GM21786 (cell line): ENCODE measurements at regions not wholly inside any gene's neighbourhood (a gene's known extent, or its start where the extent isn't known, plus 50 kb on each side); places are given as distances from the start of the nearest gene placed in this dataset.

Experiments used
- ATAC-seq: cut with Tn5 transposase; IDR thresholded peaks from one replicate; pipeline ENCODE4 v1.9.1; 2021; ENCODE audit not compliant: unreplicated experiment

DNA sequence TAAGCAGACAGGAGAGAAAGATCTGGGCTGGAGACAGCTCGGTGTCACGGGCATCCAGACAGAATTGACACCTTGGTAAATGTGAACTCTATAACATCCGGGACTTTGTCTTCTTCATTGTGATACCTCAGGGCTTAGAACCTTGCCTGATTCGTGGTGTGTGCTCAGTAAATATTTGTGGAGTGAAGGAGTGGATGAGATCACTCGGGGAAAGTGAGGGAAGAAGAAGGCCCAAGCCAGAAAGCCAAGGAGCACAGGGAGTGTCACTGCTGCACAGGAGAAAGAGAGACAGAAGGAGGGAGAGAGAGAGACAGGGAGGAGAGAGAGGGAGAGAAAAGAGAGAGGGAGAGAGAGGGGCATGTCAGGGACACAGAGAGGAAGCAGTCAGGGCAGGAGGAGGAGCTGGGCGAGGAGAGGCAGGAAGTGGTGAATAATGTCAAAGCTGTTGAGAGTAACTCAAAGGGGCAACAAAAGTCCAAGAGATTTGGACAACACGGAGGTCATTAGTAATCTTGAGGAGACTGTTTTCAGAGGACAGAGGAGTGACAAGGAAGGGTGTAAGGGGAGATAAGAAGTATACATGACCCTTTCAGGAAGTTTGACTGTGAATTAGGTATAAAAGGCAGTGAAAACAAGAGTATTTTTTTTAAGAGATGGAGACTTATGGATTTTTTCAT is 141.6 kb upstream of the MAX start:
- no peak for ATAC-seq

DNA sequence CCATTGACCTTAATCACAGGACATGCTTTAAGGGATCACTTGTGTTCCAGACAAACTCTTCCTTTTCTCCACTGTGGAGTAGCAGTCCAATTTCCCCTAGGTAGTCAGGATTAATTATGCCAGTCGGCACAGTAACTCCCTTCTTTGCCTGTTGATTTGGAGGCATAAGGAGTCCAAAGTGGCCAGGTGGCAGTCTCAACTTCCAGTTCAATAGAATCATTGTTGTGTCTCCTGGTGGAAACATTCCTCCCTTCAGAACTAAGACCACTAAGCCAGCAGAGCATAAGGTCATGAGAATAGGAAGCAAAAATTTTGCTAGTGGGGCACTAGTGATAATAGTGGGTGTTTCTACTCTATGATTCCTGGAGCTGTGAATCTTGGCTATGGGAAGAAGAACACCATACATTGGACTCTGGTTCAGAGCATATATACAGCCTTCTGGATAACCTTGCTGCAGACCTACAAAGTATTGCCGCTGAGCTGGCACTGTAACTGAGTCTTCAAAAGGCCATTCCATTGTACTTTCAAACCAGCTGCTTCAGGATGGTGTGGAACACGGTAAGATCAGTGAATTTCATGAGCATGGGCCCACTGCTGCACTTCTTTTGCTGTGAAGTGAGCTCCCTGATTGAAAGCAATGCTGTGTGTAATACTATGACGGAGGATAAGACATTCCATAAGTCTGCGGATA is 147.3 kb upstream of the MAX start:
- no peak for ATAC-seq

DNA sequence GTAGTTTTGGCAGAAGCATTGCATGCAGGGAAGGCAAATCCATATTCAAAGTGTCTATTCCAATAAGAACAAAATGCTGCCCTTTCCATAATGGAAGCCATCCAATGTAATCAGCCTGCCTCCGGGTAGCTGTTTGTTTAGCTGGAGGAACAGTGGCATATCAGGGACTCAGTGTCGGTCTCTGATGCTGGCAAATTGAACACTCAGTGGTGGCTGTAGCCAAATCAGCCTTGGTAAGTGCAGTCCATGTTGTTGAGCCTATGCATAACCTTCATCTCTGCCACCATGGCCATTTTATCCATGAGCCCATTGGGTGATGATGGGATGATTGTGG is 147.8 kb upstream of the MAX start:
- ATAC-seq = no peak

DNA sequence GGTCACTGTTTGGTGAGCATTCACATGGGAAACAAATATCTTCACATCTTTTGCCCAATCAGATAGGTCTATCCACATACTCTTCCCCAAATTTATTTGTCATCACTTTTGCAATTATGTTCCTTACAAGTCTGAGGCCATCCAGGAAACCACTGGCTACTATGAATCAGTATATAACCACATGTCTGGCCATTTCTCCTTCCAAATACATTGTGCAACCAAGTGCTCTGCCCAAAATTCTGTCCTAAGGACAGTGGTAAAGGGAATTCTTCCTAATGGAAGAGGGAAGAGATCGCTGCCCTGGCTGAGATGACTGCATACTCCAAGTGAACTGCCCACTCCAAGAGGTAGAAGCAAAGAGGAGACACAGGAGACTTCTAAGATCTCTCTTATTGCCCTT is 148.9 kb upstream of the MAX start:
- ATAC-seq = no peak

GRCh38 chr14:65252482-65253255 is 150.4 kb upstream of the MAX start:
- no peak for ATAC-seq

GRCh38 chr14:65255029-65255545 is 152.8 kb upstream of the MAX start:
- no peak for ATAC-seq

DNA sequence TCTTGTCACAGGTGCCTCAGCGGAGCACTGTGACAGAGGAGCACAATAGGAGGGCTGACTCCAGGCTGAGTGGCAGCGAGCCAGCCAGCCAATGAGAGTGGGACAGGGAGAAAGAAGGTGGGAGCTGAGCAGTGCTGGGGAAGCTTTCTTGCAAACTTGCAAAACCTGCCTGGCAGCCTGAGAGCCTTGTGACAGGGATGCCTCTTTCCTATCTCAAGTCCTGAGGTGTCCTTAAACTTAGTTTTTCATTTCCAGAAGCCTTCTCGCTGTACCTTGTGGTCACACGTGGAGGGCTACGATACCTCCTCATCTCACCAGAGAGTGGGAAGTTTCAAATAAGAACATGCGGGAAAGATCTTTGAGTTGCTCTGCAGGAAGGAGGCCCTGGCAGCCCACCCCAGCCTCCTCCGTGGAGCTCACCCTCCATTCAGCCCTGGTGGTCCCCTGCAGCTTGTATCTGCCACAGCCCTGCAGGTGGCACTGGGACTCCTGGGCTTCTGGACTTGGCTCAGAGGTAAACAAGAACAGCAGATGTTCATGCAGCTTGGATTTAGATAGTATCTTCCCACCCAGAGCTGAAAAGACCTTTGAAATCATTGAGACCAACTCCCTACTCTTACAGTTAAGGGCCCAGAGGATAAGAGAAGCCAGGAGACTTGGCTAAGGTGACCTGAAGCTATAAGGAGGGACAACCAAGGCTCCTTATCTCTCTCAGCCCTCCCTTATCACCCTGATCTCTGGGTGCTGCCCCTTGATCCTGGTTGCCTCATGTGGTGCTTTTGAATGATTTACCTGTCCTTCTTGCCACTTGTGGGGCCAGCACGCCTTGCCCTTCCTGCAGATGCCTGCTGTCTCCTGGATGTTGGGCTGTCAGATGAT is 153.5 kb upstream of the MAX start:
- no peak for ATAC-seq

DNA sequence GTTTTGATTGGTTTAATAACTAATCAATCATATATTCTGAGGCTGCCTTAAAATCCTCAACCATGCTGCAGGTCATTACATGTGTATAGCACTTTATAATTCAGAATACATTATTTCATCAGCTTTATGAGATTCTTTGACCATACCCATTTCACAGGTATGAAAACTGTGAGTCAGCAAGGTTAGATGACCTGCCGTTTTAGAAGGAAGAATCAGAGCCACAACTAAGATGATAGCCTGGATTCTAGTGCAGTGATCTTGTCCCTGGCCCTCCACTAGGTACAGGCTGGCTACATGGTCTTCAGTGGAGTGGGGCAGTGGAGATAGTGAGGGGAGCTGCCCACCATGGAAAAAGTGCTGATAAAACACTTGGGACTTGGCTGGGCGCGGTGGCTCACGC is 154.4 kb upstream of the MAX start:
- no peak for ATAC-seq

- ATAC-seq = no peak
Measured at GRCh38 chr14:65257425-65257824, 155.1 kb upstream of the FUT8 start.

- ATAC-seq = no peak
Measured at GRCh38 chr14:65258391-65258790, 154.1 kb upstream of the FUT8 start.

GRCh38 chr14:65259000-65259399 is 153.5 kb upstream of the FUT8 start:
- no peak for ATAC-seq

DNA sequence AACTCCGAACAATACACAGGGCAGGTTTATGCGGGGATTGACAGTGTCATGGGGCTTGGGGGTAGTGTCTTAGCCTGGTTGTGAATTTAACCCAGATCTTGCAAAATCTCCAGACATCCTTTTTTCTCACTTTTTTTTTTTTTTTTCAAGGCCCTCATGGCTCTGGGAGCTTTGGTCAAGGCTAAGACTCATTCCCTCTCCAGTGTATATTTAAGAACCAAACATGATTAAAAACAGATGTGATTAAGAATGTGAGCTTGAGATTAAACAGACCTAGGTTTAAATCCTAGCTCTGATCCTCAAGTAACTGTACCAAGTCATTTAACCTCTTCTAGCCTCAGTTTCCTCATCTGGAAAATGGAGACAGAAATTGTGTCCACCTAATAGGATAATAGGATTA is 151.7 kb upstream of the FUT8 start:
- ATAC-seq = no peak

DNA sequence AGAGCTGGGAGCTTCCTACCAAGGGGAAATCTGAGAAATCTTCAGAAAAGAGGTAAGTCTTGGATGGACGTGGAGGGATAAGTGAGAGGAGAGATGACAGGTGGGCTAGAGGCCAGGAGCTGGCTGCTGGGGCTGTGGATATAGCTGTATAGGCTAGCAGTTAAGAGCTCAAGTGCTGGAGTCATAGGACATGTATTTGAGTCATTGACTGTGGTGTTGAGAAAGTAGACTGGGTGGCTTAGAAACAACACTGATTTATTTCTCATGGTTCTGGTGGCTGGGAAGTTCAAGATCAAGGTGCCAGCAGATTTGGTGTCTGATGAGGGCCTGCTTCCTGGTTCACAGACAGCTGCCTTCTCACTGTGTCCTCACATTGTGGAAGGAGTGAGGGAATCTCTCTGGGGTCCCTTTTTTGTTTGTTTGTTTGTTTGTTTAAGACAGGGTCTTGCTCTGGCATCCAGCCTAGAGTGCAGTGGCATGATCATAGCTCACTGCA is 151.1 kb upstream of the FUT8 start:
- no peak for ATAC-seq

DNA sequence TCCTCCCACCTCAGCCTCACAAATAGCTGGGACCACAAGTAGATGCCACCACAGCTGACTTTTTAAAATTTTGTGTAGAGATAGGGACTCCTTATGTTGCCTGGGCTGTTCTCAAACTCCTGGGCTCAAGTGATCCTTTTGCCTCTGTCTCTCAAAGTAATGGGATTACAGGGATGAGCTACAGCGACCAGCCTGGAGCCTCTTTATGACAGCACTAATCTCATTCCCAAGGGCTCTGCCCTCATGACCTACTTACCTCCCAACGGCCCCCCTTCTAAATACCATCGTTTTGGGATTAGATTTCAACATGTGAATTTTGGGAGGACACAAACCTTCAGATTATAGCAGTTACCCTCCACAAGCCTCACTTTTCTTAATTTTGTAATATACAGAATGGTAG is 150.6 kb upstream of the FUT8 start:
- ATAC-seq = no peak

GRCh38 chr14:65263177-65263788 is 149.2 kb upstream of the FUT8 start:
- no peak for ATAC-seq

DNA sequence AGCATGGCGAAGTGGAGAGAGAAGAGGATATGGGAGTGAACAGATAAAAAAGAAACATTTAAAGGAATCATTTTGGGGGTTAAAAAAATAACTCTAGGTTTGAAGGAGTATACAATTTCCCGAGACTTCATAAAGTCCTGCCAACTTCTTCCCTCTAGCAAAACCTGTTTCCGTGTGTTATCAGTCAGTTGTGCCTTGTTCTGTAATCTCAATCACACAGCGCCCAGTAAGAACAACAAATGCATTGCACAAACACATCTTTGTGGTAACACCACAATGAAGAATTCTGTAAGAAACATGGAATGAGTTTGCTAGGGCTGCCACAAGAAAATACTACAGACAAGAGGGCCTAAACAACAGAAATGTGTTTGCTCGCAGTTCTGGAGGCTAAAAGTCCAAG is 144.7 kb upstream of the FUT8 start:
- no peak for ATAC-seq

DNA sequence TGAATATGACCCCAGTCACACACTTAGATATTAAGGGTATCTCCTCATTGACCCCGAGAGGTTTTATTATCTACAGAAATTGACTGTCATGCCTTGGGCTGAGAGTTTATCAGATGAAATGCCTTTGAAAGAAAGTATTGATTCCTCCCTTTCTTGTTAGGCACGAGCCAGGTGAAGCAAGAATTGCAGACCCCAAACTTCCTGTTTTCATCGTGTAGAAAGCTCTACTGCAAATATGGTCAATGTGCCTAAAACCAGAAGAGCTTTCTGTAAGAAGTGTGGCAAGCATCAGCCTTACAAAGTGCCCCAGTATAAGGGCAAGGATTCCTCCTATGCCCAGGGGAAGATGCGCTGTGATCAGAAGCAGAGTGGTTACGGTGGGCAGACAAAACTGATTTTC is 143.9 kb upstream of the FUT8 start:
- no peak for ATAC-seq

DNA sequence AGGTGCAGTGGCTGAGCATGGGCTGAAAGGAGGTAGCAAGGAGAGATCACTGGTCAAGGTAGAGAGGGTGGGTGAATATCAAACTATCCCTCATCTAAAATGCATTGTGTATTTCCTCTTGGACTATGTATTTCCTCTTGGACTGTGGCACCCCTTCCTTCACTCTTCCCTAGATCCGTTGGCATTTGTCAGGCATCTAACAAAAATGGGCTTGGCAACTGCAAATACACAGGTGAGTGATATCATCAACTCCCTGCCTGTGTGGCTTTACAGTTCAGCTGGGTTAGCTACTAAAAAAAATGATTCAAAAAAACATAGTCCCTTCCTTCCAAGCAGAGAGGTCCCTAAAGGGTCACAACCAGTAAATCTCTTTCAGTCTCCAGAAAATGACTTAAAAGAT is 142.8 kb upstream of the FUT8 start:
- ATAC-seq = no peak

DNA sequence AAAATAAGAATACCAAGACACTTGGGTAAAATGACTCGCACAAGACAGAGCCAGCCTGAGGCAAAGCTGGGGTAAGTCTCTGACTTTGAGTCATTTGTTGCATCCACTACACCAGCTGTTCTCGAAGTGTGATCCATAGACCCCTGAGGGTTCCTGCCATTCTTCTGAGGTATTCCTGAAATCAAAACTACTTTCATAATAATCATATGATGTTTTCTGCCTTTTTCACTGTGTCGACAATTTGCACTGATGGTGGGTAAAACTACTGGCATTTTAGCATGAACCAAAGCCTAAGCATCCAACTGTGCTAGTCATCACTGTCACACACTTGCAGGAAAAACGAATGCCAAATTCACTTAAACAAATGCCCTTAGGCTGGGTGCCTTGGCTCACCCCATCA is 135.5 kb upstream of the FUT8 start:
- no peak for ATAC-seq

GRCh38 chr14:65277580-65278270 is 134.8 kb upstream of the FUT8 start:
- ATAC-seq = no peak
